K562 (cell line): ENCODE measurements at regions not wholly inside any gene's neighbourhood (a gene's known extent, or its start where the extent isn't known, plus 50 kb on each side); places are given as distances from the start of the nearest gene placed in this dataset.
A peak's percentile ranks its signal among the peaks of the same experiment; 100 is the strongest.

Experiments
- ELF4 ChIP-seq: fragments of 450-650 bp; formaldehyde crosslinking; IDR thresholded peaks from 2 replicates; pipeline ENCODE4 v1.4.0; 2022; ENCODE audit warnings: missing genetic modification characterization
- GTF2F1 ChIP-seq: IDR thresholded peaks from 2 replicates; pipeline ENCODE4 v1.6.1; 2011; ENCODE audit warnings: low read depth, low read length, improper control_type of control experiment
- JUN ChIP-seq, 2 experiments: sonication (generic) in 1 of 2; formaldehyde crosslinking in 1 of 2; IDR thresholded peaks; 2 replicates each; pipeline versions ENCODE4 v1.6.1 to v1.8.0; 2012 to 2022; ENCODE audit warnings: borderline replicate concordance in 2 of 2, mild to moderate bottlenecking in 2 of 2, improper control_type of control experiment in 1 of 2, low read depth in 1 of 2, low read length in 1 of 2, missing genetic modification reagents in 1 of 2
- PYGO2 ChIP-seq: fragments of 450-650 bp; IDR thresholded peaks from 2 replicates; pipeline ENCODE4 v1.6.1; 2016; ENCODE audit warnings: mild to moderate bottlenecking, missing genetic modification characterization, moderate library complexity, missing compliant biosample characterization
- RNF2 ChIP-seq: sonication (generic); IDR thresholded peaks from 2 replicates; pipeline ENCODE4 v1.6.1; 2016
- SAFB2 ChIP-seq: fragments of 200-400 bp; formaldehyde crosslinking; IDR thresholded peaks from 2 replicates; pipeline ENCODE4 v1.6.1; 2018; ENCODE audit warnings: borderline replicate concordance, low read length, low read depth, moderate library complexity; ENCODE audit not compliant: severe bottlenecking
- SNIP1 ChIP-seq: fragments of 450-650 bp; IDR thresholded peaks from 2 replicates; pipeline ENCODE4 v1.7.1; 2017; ENCODE audit warnings: low read depth, mild to moderate bottlenecking
- SP1 ChIP-seq: sonication (generic); formaldehyde crosslinking; IDR thresholded peaks from 2 replicates; pipeline ENCODE4 v1.8.1; 2022; ENCODE audit warnings: mild to moderate bottlenecking, missing genetic modification reagents
- TAL1 ChIP-seq: fragments of 450-650 bp; IDR thresholded peaks from 2 replicates; pipeline ENCODE4 v1.6.1; 2016; ENCODE audit warnings: mild to moderate bottlenecking
- TCF3 ChIP-seq: sonication (generic); formaldehyde crosslinking; IDR thresholded peaks from 2 replicates; pipeline ENCODE4 v1.4.0; 2020; ENCODE audit warnings: mild to moderate bottlenecking, missing genetic modification reagents
- TCF7 ChIP-seq: sonication (generic); IDR thresholded peaks from 2 replicates; pipeline ENCODE4 v1.6.1; 2016; ENCODE audit warnings: antibody characterized with exemption, borderline replicate concordance
- TEAD4 ChIP-seq, 2 experiments: sonication (generic) in 1 of 2; formaldehyde crosslinking in 1 of 2; IDR thresholded peaks; 2 replicates each; pipeline versions ENCODE4 v1.6.1 to v1.8.0; 2012 to 2022; ENCODE audit warnings: borderline replicate concordance in 1 of 2, inconsistent platforms in 1 of 2, low read length in 1 of 2, mild to moderate bottlenecking in 1 of 2, missing genetic modification reagents in 1 of 2
- TGIF2 ChIP-seq: sonication (generic); formaldehyde crosslinking; IDR thresholded peaks from 2 replicates; pipeline ENCODE4 v1.8.1; 2022; ENCODE audit warnings: mild to moderate bottlenecking, missing genetic modification reagents, moderate library complexity
- TF ChIP-seq, protein P1 (sequence below): sonication (generic); formaldehyde crosslinking; IDR thresholded peaks from 2 replicates; pipeline ENCODE4 v1.8.0; 2022; ENCODE audit warnings: mild to moderate bottlenecking, low read depth, missing genetic modification reagents

DNA sequence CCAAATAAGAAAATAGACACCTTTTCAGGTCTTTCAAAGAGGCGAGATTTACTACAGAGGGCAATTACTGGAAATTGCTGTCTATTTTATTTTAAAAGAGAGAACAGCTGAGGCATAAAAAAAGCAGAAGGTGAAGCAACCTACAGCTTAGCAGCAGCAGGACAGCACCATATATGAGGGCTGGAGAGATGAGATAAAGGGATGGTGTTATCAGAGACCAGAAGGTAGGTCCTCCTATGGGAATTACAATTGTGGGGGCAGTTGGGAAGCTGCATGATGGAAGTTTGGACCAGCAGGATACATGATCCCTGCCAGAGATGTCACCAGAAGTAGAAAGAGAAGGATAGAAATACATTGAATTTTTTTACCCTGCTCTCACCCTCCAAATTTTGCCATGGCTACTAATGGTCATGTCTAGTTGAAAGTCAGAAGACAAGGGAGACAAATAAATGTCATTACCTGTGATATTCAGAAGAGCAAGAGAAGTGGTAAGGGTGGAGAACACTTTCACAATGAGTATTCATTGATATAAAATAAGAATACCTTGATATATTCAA is 77.2 kb upstream of the CALCR start (continued):
- TF ChIP-seq TEAD4 (IDR thresholded peaks at IDR 0.05; ENCODE audit: low read length), result peak; percentile 70
- TF ChIP-seq TEAD4 (CRISPR knock-in tag; IDR thresholded peaks at IDR 0.05; ENCODE audit: borderline replicate concordance), result no peak
- no peak for TF ChIP-seq ELF4 (CRISPR knock-in tag)
- TF ChIP-seq SNIP1, result no peak
- TF ChIP-seq JUN (IDR thresholded peaks at IDR 0.05; ENCODE audit: borderline replicate concordance, low read depth, low read length), result no peak
- TF ChIP-seq JUN (CRISPR knock-in tag; IDR thresholded peaks at IDR 0.05; ENCODE audit: borderline replicate concordance), result no peak
- TF ChIP-seq, protein P1, sequence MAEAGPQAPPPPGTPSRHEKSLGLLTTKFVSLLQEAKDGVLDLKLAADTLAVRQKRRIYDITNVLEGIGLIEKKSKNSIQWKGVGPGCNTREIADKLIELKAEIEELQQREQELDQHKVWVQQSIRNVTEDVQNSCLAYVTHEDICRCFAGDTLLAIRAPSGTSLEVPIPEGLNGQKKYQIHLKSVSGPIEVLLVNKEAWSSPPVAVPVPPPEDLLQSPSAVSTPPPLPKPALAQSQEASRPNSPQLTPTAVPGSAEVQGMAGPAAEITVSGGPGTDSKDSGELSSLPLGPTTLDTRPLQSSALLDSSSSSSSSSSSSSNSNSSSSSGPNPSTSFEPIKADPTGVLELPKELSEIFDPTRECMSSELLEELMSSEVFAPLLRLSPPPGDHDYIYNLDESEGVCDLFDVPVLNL (CRISPR knock-in tag), result no peak
- peak; percentile 68 for TF ChIP-seq TCF3 (CRISPR knock-in tag)
- TF ChIP-seq TAL1, result peak; percentile 55; the same call in 1 of the 2 replicates
- TF ChIP-seq TGIF2, result no peak
- no peak for TF ChIP-seq SAFB2
- TF ChIP-seq PYGO2 (tag), result no peak
- TF ChIP-seq SP1 (CRISPR knock-in tag), result no peak
- TF ChIP-seq RNF2, result no peak
- TF ChIP-seq GTF2F1, result no peak
- no peak for TF ChIP-seq TCF7
